Coronary artery (tissue), 2 donors: ENCODE measurements at regions not wholly inside any gene's neighbourhood (a gene's known extent, or its start where the extent isn't known, plus 50 kb on each side); places are given as distances from the start of the nearest gene placed in this dataset.
"Not testable (repeated sequence)": the region's sequence is repeated elsewhere in the genome, so short reads cannot be mapped to it uniquely, and the experiment has no call there.

Experiments used
- DNase-seq: peaks from one replicate; pipeline ENCODE4 v3.0.0-alpha.2; 2017; ENCODE audit warnings: low spot score
- H3K27ac ChIP-seq, 2 donors: fragments of 200-600 bp; sonication (generic); one replicate each; pipeline ENCODE4 v1.5.1; 2016 to 2019
- H3K4me3 ChIP-seq: fragments of 200-600 bp; sonication (generic); 2 replicates; pipeline ENCODE4 v1.5.1; 2016; ENCODE audit warnings: mild to moderate bottlenecking, moderate library complexity
- TF ChIP-seq, protein P1 (sequence below): fragments of 200-600 bp; sonication (generic); IDR thresholded peaks from one replicate; pipeline ENCODE4 v1.5.1; 2019; ENCODE audit warnings: antibody characterized with exemption

DNA sequence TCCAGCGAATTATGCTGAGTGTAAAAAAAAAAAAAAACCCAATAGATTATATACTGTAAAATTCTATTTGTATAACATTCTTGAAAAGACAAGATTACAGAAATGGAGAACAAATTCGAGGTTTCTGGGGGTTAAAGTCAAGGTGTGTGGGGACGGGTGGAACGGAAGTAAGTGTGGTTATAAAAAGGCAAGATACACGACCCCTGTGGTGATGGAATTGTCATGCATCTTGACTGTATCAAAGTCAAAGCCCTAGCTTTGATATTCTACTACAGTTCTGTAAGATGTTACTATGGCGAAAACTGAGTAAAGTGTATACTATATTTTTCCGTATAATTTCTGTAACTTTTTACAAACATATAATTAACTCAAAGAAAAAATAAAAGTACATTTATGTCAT lies 718.2 kb upstream of the PCDH15 start:
- Histone ChIP-seq H3K27ac (no peak overlapping the region), H3K4me3 (no peak overlapping the region)
- TF ChIP-seq, protein P1, sequence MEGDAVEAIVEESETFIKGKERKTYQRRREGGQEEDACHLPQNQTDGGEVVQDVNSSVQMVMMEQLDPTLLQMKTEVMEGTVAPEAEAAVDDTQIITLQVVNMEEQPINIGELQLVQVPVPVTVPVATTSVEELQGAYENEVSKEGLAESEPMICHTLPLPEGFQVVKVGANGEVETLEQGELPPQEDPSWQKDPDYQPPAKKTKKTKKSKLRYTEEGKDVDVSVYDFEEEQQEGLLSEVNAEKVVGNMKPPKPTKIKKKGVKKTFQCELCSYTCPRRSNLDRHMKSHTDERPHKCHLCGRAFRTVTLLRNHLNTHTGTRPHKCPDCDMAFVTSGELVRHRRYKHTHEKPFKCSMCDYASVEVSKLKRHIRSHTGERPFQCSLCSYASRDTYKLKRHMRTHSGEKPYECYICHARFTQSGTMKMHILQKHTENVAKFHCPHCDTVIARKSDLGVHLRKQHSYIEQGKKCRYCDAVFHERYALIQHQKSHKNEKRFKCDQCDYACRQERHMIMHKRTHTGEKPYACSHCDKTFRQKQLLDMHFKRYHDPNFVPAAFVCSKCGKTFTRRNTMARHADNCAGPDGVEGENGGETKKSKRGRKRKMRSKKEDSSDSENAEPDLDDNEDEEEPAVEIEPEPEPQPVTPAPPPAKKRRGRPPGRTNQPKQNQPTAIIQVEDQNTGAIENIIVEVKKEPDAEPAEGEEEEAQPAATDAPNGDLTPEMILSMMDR, result no peak
- no peak for DNase-seq

DNA sequence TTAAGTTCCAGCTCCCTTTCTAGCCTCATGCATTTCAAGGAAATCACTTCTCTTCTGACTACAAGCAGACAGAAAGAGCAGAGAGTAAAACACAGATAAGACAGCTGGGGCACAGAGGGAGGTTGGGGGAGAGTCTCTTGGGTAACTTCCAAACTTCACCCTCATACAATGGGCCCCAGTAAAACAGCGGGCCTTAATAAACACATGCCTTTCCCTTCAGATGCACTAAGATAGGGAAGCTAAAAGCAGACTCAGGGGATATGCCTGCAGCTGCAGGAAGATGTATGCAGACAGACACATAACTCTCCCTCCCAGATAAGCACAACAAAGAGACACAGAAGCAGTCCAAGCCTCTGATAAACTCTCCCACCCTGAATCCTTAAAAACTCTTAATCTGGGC lies 717.4 kb upstream of the PCDH15 start:
- not testable (repeated sequence) for H3K27ac ChIP-seq, H3K4me3 ChIP-seq, DNase-seq

DNA sequence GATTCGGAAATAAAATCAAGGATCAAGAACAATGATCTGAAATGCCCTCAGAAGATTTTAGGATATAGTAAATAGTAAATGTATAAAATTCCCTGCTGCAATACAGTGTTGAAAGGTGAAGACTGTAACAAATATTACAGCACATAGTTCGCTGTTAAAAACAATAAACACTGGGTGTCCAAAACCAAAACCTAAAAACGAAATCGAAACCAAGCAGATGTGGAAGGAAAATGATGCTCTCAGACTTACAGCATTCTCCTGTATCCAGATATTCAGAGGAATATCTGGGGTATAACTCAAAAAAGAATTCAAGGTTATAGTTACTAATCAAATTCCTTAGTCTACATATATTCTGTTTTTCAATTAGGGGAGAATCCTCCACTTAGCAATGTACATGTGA lies 708.1 kb upstream of the PCDH15 start:
- TF ChIP-seq, protein P1, result no peak
- Histone ChIP-seq H3K4me3 (no peak overlapping the region), H3K27ac (no peak overlapping the region)
- DNase-seq, result no peak

DNA sequence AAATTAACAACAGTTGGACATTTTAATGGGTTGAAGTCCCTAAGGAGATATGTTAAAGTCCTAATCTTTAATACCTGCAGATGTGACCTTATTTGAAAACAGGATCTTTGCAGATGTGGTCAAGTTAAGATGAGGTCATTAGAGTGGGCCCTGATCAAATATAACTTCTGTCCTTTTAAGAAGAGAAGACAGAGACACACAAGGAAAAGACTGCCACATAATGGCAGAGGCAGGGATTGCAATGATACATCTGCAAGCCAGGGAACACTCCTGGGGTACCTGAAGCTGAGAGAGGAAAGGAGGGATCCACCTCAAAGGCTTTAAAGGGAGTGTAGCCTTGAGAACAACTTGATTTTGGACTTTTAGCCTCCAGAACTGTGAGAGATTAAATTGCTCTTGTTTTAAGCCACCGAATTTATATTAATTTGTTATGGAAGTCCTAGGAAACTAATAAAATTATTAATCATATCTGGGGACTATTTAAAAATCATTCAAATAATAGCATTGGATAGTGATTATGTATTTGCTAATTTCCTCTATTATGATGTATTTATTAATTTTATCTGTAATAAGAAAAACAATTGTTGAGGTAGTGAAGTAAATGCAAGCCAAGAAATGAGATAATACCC lies 700.0 kb upstream of the PCDH15 start:
- H3K27ac ChIP-seq, result no peak overlapping the region
- TF ChIP-seq, protein P1, result no peak
- H3K4me3 ChIP-seq, result no peak overlapping the region
- DNase-seq, result no peak

DNA sequence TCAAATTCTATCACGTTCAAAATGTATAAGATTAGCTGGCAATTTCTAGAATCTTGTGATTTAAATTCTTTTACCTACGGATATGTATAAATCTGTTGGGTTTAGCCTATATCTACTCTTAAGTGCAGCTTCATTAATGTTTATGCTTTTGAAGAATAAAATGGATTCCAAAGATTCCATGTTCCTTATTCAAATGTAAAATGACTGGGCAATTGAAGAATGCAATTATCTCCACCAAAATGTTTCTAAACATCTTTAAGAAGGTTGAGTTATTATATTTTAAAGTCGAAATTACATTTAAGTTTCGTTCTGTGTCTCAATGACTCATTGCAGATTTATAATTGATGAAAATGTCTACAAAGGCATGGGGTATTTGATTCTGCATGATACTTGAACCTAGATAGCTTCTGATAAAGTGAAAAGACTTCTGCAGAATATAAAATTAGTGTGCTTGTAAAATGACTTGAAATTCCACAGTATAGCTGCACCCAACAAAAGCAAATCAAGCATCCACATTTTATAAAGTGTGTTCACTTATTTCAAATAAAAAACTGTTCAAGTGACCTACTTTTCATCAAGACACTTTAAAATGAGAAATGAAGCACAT lies 697.0 kb upstream of the PCDH15 start:
- DNase-seq, result no peak
- H3K27ac ChIP-seq, result no peak overlapping the region
- H3K4me3 ChIP-seq, result no peak overlapping the region
- TF ChIP-seq, protein P1, result no peak

DNA sequence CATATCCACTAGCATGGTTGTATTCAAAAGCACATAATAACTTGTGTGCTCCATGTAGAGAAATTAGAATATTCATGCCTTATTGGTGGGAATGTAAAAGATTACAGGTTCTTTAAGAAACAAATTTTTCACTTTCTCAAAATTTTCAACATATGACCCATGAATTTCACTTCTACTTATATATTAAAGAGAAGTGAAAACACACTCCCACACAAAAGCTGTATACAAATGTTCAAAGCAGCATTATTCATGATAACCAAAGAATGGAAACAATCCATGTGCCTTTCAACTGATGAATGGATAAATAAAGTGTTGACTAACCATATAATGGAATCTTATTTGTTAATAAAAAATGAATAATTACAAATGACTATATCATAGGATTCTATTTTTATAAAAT lies 694.5 kb upstream of the PCDH15 start:
- DNase-seq, result no peak
- no peak overlapping the region for H3K27ac ChIP-seq
- TF ChIP-seq, protein P1, result no peak

DNA sequence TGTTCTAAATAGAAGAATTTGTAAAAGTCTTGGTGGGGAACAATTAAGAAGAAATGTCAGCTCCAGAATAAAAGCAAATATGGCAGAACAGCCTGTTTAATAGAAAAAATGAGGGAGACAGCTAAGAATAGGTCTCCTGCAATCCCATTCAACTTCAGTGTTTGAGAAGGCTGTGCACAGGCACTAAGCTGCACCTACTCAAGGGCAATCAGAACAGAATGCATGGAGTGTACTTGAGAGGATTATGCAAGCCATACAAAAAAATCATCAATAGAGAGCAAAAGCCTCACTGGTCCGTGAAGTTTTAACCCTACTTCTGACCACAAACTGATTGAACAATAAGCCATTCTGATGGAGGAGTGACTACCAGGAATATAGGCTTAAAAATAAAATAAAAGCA lies 690.7 kb upstream of the PCDH15 start:
- H3K4me3 ChIP-seq, result no peak overlapping the region
- DNase-seq, result no peak
- TF ChIP-seq, protein P1, result no peak

More for the DNA sequence above, 694.5 kb upstream of the PCDH15 start:
- H3K4me3 ChIP-seq, result no peak overlapping the region

More for the DNA sequence above, 690.7 kb upstream of the PCDH15 start:
- no peak overlapping the region for H3K27ac ChIP-seq
